Upper lobe of right lung (tissue), 1 donor: ENCODE measurements at regions not wholly inside any gene's neighbourhood (a gene's known extent, or its start where the extent isn't known, plus 50 kb on each side); places are given as distances from the start of the nearest gene placed in this dataset.

Experiments
- ATAC-seq: fragments of 200-7000 bp; cut with Tn5 transposase; one replicate; pipeline ENCODE4 v1.9.1; 2020; ENCODE audit warnings: mild to moderate bottlenecking, moderate library complexity
- DNase-seq: peaks from one replicate; pipeline ENCODE4 v3.0.0-alpha.2; 2020
- H3K27ac ChIP-seq: fragments of 200-600 bp; one replicate; pipeline ENCODE4 v1.8.0; 2022
- H3K27me3 ChIP-seq: fragments of 200-600 bp; one replicate; pipeline ENCODE4 v1.8.0; 2022; ENCODE audit warnings: mild to moderate bottlenecking
- H3K36me3 ChIP-seq: fragments of 200-600 bp; one replicate; pipeline ENCODE4 v1.8.0; 2022
- H3K4me1 ChIP-seq: fragments of 200-600 bp; one replicate; pipeline ENCODE4 v1.8.0; 2022
- H3K4me3 ChIP-seq: fragments of 200-600 bp; one replicate; pipeline ENCODE4 v1.8.0; 2022; ENCODE audit warnings: mild to moderate bottlenecking
- H3K9me3 ChIP-seq: fragments of 200-600 bp; one replicate; pipeline ENCODE4 v1.8.0; 2022
- CTCF ChIP-seq: fragments of 200-600 bp; IDR thresholded peaks from one replicate; pipeline ENCODE4 v1.8.0; 2022; ENCODE audit warnings: antibody characterized with exemption
- intact Hi-C: fragments of 100-400 bp; cut with DNase I; formaldehyde crosslinking; loops from one replicate; pipeline ENCODE4 v1.11.0; 2022
- donor health status: DM: no; HTN: yes; CAD: no; lungs with severe emphysema.

GRCh38 chr5:14944996-14945395 is 73.4 kb upstream of the ANKH start:
- H3K27me3 ChIP-seq = no peaks in the 10 kb centered on the region
- DNase-seq (no peak), ATAC-seq (no peak)
- intact Hi-C loops = no loop called here
- H3K36me3 ChIP-seq = no peaks in the 10 kb centered on the region
- no peak overlapping the region for H3K4me3 ChIP-seq
- no peak for TF ChIP-seq CTCF
- H3K4me1 ChIP-seq = no peaks in the 10 kb centered on the region
- no peaks in the 10 kb centered on the region for H3K9me3 ChIP-seq
- no peak overlapping the region for H3K27ac ChIP-seq

GRCh38 chr5:14944350-14944739 is 72.8 kb upstream of the ANKH start:
- Histone ChIP-seq H3K36me3 (no peaks in the 10 kb centered on the region), H3K4me1 (no peaks in the 10 kb centered on the region), H3K4me3 (no peak overlapping the region), H3K9me3 (no peaks in the 10 kb centered on the region), H3K27me3 (no peaks in the 10 kb centered on the region), H3K27ac (no peak overlapping the region)
- intact Hi-C loops = no loop called here
- no peak for TF ChIP-seq CTCF
- DNase-seq = no peak
- ATAC-seq = no peak

- no peak overlapping the region for H3K4me3 ChIP-seq
- intact Hi-C loops = no loop called here
- TF ChIP-seq CTCF = no peak
Observed at GRCh38 chr5:14942212-14942611, 70.6 kb upstream of the ANKH start.

GRCh38 chr5:14937254-14937653 is 65.7 kb upstream of the ANKH start:
- TF ChIP-seq CTCF = no peak
- Histone ChIP-seq H3K9me3 (no peaks in the 10 kb centered on the region), H3K4me1 (peaks cover 5% of the 10 kb centered on the region), H3K36me3 (no peaks in the 10 kb centered on the region), H3K27me3 (no peaks in the 10 kb centered on the region), H3K27ac (no peak overlapping the region), H3K4me3 (no peak overlapping the region)
- no peak for DNase-seq
- ATAC-seq = peak; percentile 83
- intact Hi-C loops = no loop called here

More at GRCh38 chr5:14942212-14942611, 70.6 kb upstream of the ANKH start:
- DNase-seq (no peak), ATAC-seq (no peak)
- H3K27me3 ChIP-seq = no peaks in the 10 kb centered on the region
- no peak overlapping the region for H3K27ac ChIP-seq
- H3K9me3 ChIP-seq = no peaks in the 10 kb centered on the region
- peaks cover 4% of the 10 kb centered on the region for H3K4me1 ChIP-seq
- H3K36me3 ChIP-seq = no peaks in the 10 kb centered on the region

- no peak for DNase-seq
- TF ChIP-seq CTCF = no peak
- H3K4me1 ChIP-seq = peaks cover 5% of the 10 kb centered on the region
Observed at GRCh38 chr5:14936588-14936987, 65.0 kb upstream of the ANKH start.

GRCh38 chr5:14935341-14935740 is 63.8 kb upstream of the ANKH start:
- Histone ChIP-seq H3K4me1 (peaks cover 5% of the 10 kb centered on the region), H3K27me3 (no peaks in the 10 kb centered on the region), H3K4me3 (no peak overlapping the region), H3K9me3 (no peaks in the 10 kb centered on the region), H3K36me3 (no peaks in the 10 kb centered on the region), H3K27ac (no peak overlapping the region)
- DNase-seq (no peak), ATAC-seq (no peak)
- intact Hi-C loops = no loop called here
- no peak for TF ChIP-seq CTCF

More at GRCh38 chr5:14936588-14936987, 65.0 kb upstream of the ANKH start:
- no peaks in the 10 kb centered on the region for H3K27me3 ChIP-seq
- H3K36me3 ChIP-seq = no peaks in the 10 kb centered on the region
- intact Hi-C loops = no loop called here
- H3K4me3 ChIP-seq = no peak overlapping the region
- no peak for ATAC-seq
- H3K9me3 ChIP-seq = no peaks in the 10 kb centered on the region
- H3K27ac ChIP-seq = no peak overlapping the region
